Panc1 (cell line): ENCODE measurements at regions not wholly inside any gene's neighbourhood (a gene's known extent, or its start where the extent isn't known, plus 50 kb on each side); places are given as distances from the start of the nearest gene placed in this dataset.

Experiments used
- POLR2AphosphoS5 ChIP-seq: IDR thresholded peaks from 2 replicates; pipeline ENCODE4 v1.6.1; 2012; ENCODE audit warnings: mild to moderate bottlenecking, low read depth, low read length, moderate library complexity
- TF ChIP-seq, protein P1 (sequence below), 2 experiments: IDR thresholded peaks; 2 replicates each; pipeline ENCODE4 v1.6.1; 2011 to 2012; ENCODE audit warnings: low read depth in 2 of 2, control low read depth in 1 of 2, low read length in 1 of 2, mild to moderate bottlenecking in 1 of 2, moderate library complexity in 1 of 2; ENCODE audit not compliant: insufficient read depth in 1 of 2
- TF ChIP-seq, protein P2 (sequence below): fragments of 450-650 bp; IDR thresholded peaks from 2 replicates; pipeline ENCODE4 v1.5.1; 2017; ENCODE audit warnings: mild to moderate bottlenecking

DNA sequence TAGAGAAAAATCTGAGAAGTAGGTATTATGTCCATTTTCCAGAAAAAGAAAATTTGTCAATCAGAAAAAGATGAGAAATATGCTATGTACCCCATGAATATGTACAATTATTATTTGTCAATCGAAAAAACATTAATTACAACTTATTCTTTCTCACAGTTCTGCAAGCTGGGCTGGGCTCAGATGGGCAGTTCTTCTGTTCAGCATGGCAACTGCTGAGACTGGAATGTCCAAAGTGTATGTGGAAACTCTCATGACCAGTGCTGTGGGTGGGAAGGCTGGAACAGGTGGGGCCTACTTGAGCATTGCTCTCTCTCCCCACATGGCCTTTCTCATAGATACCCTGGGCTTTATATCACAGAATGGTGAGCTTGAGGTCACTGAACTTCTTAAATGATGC, 450.3 kb upstream of the TBX3 start:
- TF ChIP-seq, protein P1, sequence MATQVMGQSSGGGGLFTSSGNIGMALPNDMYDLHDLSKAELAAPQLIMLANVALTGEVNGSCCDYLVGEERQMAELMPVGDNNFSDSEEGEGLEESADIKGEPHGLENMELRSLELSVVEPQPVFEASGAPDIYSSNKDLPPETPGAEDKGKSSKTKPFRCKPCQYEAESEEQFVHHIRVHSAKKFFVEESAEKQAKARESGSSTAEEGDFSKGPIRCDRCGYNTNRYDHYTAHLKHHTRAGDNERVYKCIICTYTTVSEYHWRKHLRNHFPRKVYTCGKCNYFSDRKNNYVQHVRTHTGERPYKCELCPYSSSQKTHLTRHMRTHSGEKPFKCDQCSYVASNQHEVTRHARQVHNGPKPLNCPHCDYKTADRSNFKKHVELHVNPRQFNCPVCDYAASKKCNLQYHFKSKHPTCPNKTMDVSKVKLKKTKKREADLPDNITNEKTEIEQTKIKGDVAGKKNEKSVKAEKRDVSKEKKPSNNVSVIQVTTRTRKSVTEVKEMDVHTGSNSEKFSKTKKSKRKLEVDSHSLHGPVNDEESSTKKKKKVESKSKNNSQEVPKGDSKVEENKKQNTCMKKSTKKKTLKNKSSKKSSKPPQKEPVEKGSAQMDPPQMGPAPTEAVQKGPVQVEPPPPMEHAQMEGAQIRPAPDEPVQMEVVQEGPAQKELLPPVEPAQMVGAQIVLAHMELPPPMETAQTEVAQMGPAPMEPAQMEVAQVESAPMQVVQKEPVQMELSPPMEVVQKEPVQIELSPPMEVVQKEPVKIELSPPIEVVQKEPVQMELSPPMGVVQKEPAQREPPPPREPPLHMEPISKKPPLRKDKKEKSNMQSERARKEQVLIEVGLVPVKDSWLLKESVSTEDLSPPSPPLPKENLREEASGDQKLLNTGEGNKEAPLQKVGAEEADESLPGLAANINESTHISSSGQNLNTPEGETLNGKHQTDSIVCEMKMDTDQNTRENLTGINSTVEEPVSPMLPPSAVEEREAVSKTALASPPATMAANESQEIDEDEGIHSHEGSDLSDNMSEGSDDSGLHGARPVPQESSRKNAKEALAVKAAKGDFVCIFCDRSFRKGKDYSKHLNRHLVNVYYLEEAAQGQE (IDR thresholded peaks at IDR 0.05; ENCODE audit: insufficient read depth in 1 of 2, low read depth in 2 of 2, low read length in 1 of 2), result no peak
- TF ChIP-seq, protein P2, sequence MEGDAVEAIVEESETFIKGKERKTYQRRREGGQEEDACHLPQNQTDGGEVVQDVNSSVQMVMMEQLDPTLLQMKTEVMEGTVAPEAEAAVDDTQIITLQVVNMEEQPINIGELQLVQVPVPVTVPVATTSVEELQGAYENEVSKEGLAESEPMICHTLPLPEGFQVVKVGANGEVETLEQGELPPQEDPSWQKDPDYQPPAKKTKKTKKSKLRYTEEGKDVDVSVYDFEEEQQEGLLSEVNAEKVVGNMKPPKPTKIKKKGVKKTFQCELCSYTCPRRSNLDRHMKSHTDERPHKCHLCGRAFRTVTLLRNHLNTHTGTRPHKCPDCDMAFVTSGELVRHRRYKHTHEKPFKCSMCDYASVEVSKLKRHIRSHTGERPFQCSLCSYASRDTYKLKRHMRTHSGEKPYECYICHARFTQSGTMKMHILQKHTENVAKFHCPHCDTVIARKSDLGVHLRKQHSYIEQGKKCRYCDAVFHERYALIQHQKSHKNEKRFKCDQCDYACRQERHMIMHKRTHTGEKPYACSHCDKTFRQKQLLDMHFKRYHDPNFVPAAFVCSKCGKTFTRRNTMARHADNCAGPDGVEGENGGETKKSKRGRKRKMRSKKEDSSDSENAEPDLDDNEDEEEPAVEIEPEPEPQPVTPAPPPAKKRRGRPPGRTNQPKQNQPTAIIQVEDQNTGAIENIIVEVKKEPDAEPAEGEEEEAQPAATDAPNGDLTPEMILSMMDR, result no peak
- no peak for TF ChIP-seq POLR2AphosphoS5
